Heart left ventricle (tissue), 13 donors: ENCODE measurements at regions not wholly inside any gene's neighbourhood (a gene's known extent, or its start where the extent isn't known, plus 50 kb on each side); places are given as distances from the start of the nearest gene placed in this dataset.

Experiments used
- POLR2A ChIP-seq, 2 donors: fragments of 450-650 bp; IDR thresholded peaks; one replicate each; pipeline ENCODE4 v1.6.1; 2017; ENCODE audit warnings: antibody characterized with exemption in 2 of 2, mild to moderate bottlenecking in 2 of 2, moderate library complexity in 2 of 2
- TF ChIP-seq, protein P1 (sequence below), 12 donors: fragments of 200-600 bp; sonication (generic) in 4 of 12; IDR thresholded peaks; one replicate each; pipeline versions ENCODE4 v1.5.0 to v1.8.0; 2018 to 2022; ENCODE audit warnings: antibody characterized with exemption in 12 of 12, mild to moderate bottlenecking in 5 of 12
- donor health status: ischemic (EF 13 %, LVEDD 7.1; RV severe dilation, severe dysfunction).
- donor health status: DM: no; HTN: yes; CAD: no.
- donor health status: DM: no; HTN: no; CAD: no.
- donor health status: ischemic (EF 25% LVEDD 6.9; RV normal size, moderate dysfunction).
- donor health status: ischemic (EF 25% LVEDD 5.7; RV mildly dilated, moderate dysfunction).
- donor health status: ischemic (EF 35%, LVEDD 5.7; RV mildly dilated, moderate dysfunction).
- donor health status: nonischemic (EF 11% LVEDD 7.7; RV severe dilation, severe dysfunction).
- donor health status: DM: yes; HTN: yes; CAD: no.
- donor health status: PGD.
- donor health status: ischemic (EF 29% LVEDD 5.4; RV normal size, mild dysfunction).
- donor health status: nonischemic (EF 23%, LVEDD 6.1; RV moderate dilation, normal function).

DNA sequence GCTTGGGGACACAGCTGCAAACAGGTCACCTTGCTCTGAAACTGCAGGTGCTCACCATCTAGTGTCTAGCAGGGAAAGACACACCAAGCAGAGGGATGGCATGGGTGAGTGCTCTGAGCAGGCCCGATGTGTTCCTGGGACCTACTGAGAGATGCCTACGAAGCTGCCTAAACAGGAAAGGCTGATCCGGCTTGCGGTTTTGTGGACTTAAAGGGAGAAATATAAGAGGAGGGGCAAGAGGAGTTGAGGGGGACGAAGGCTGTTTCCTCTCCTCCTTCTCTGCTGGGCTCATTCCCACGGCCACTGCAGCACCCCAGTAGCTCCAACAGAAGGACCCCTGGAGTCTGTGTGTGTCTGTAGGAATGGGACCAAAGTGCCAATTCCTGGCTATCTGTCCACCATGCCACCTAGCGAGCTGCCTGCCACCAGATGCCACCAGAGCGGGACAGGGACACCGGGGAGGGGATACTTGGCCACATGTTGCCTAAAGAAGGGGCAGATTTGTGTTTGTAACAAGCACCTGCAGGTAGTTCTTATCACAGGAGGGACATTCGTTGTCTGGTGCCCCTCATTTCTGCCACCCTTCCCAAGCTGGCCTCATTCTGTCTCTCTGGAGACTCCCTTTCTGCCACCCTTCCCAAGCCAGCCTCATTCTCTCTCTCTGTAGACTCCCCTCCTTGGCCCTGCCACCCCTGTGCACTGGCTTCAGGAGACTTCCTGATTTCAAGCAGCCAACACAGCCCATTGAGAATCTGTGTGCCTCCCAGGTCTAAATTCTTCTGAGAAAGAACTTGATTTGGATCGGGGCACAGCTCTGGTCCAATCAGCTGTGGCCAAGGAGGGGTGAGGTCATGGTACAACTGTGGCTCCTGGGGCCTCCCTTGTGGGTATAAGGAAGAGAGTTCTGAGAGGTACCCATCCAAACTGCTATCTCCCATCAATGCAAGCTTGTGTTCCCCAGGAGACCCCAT, 221.8 kb downstream of the ANKRD60 start:
- TF ChIP-seq, protein P1, sequence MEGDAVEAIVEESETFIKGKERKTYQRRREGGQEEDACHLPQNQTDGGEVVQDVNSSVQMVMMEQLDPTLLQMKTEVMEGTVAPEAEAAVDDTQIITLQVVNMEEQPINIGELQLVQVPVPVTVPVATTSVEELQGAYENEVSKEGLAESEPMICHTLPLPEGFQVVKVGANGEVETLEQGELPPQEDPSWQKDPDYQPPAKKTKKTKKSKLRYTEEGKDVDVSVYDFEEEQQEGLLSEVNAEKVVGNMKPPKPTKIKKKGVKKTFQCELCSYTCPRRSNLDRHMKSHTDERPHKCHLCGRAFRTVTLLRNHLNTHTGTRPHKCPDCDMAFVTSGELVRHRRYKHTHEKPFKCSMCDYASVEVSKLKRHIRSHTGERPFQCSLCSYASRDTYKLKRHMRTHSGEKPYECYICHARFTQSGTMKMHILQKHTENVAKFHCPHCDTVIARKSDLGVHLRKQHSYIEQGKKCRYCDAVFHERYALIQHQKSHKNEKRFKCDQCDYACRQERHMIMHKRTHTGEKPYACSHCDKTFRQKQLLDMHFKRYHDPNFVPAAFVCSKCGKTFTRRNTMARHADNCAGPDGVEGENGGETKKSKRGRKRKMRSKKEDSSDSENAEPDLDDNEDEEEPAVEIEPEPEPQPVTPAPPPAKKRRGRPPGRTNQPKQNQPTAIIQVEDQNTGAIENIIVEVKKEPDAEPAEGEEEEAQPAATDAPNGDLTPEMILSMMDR (IDR thresholded peaks at IDR 0.05): no peak
- no peak for TF ChIP-seq POLR2A (IDR thresholded peaks at IDR 0.05)
